Tongue (tissue), 1 donor: ENCODE measurements at regions not wholly inside any gene's neighbourhood (a gene's known extent, or its start where the extent isn't known, plus 50 kb on each side); places are given as distances from the start of the nearest gene placed in this dataset.
"Not testable (repeated sequence)": the region's sequence is repeated elsewhere in the genome, so short reads cannot be mapped to it uniquely, and the experiment has no call there.

ENCODE experiments used
- DNase-seq: peaks from one replicate; pipeline ENCODE4 v3.0.0-alpha.2; 2015

DNA sequence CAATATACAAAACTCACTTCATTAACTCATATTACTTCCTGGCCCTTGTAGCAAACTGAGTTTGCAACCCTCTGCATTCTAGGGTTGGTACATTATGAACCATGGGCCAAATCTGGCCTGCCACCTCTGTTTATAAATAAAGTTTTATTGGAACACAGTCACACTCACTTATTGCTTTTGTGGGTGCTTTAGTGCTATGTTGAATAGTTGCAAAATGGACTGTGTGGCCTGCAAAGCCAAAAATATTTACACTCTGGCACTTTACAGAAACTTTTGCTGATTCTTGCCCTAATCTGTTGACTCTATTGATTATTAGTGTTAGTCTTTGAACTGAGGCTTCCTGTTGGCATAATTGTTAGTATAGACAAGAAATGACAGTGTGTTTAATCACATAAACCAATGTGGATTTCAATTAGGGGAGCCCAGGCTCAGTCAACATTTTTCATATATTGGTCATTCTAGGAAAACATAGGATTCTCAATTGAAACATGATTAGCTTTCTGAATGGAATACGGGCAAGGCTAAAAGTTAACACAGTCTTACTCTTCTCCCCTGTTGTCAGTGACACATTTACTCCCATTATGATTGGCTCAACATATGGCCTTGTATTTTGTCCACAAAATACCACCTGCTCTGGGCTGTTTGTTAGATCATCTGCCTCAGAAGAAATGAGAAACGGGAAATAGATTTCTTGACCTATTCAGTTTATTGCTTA, 241.9 kb upstream of the ZFP64 start:
- no peak for DNase-seq

DNA sequence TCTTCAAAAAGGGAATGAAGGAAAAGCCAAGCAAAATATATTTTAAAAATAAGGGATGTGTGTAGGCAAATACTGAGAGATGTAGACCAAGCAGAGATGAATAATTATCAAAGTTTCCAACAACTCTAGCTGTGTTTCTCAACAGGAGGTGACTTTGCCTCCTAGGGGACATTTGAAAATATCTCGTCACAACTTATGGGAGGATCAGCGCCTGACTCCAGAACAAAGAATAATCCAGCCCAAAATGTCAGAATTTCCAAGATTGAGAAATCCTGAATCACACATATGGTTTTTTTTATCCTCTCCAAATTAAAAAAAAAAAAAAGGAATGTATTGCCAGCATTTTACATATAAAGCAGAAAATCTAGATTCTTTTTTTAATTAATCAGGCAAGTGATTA, 241.2 kb upstream of the ZFP64 start:
- no peak for DNase-seq

DNA sequence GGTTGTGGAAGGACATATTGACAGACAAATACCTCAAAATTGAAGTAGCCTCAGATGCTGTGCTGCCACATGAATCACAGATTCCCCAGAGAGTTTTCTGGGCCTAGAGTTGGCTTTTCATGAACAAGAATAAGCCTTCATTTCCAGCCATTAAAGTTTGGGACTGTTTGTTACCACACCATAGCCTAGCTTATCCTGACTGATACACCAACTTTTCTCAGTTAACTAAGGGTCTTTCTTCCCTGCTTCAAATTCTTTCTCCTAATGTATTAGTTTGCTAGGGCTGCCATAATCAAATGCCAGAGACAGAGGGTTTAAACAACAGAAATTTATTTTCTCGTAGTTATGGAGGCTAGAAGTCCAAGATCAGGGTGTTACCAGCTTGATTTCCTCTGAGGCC, 237.4 kb upstream of the ZFP64 start:
- DNase-seq: no peak

GRCh38 chr20:52427960-52428359, 236.4 kb upstream of the ZFP64 start:
- no peak for DNase-seq

- no peak for DNase-seq
These were observed 235.3 kb upstream of the ZFP64 start for GRCh38 chr20:52426856-52427255.

DNA sequence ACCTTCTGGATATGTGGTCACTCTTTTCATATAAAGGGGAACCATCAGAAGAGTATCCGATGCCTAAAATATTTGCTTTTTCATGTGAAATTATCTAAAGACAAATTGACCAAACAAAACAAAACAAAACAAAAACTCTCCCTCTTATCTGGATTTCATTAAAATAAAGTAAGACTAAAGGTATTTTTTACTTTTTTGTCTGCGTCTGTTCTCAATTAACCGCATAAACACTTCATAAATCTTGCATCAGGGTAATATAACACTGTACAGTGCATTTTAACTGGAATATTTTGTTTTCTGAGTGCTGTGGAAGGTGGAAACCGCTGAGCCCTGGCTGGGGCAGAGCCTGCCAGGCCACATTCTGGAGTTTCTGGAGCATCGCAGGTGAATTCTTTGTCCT, 234.1 kb upstream of the ZFP64 start:
- DNase-seq: no peak

- no peak for DNase-seq
These were observed 233.7 kb upstream of the ZFP64 start for GRCh38 chr20:52425253-52425652.

DNA sequence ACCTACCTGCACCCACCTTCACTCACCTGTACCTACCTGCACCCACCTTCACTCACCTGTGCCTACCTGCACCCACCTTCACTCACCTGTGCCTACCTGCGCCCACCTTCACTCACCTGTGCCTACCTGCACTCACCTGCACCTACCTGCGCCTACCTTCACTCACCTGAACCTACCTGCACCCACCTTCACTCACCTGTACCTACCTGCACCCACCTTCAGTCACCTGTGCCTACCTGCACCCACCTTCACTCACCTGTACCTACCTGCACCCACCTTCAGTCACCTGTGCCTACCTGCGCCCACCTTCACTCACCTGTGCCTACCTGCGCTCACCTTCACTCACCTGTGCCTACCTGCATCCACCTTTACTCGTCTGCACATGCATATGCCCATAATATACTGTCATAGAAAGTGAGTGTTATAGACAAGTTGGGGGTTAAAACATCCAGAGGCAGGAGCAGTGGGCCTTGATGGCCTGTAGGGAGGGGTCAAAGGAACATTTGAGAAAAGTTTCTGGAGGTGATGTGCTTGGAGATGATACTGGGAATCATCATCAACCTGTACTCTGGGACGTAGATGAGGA, 232.9 kb upstream of the ZFP64 start:
- DNase-seq: not testable (repeated sequence)

DNA sequence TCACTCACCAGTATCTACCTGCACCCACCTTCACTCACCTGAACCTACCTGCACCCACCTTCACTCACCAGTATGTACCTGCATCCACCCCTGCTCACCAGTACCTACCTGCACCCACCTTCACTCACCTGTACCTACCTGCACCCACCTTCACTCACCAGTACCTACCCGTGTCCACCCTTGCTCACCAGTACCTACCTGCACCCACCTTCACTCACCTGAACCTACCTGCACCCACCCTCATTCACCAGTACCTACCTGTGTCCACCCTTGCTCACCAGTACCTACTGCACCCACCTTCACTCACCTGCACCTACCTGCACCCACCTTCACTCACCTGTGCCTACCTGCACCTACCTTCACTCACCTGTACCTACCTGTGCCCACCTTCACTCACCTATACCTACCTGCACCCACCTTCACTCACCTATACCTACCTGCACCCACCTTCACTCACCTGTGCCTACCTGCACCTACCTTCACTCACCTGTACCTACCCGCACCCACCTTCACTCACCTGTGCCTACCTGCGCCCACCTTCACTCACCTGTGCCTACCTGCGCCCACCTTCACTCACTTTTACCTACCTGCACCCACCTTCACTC, 232.1 kb upstream of the ZFP64 start:
- not testable (repeated sequence) for DNase-seq

GRCh38 chr20:52422574-52423336, 231.2 kb upstream of the ZFP64 start:
- DNase-seq: no peak

DNA sequence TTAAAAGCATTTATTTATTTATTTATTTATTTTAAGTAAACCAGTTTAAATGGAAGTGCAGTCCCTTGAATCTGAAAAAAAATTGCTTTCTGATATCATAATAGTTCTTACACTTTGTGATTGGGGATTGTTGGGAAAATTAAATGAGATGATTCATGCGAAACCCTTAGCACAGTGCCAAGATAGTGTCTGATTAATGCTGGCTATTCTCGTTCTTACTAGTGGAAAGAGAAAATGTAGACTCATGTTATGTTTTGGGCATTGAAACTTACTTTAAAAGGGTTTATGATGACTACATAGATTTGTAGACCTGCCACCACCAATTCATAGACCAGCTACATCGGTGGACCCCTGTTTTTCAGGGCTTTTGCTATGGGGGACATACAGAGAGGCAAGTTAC, 229.2 kb upstream of the ZFP64 start:
- DNase-seq: no peak

DNA sequence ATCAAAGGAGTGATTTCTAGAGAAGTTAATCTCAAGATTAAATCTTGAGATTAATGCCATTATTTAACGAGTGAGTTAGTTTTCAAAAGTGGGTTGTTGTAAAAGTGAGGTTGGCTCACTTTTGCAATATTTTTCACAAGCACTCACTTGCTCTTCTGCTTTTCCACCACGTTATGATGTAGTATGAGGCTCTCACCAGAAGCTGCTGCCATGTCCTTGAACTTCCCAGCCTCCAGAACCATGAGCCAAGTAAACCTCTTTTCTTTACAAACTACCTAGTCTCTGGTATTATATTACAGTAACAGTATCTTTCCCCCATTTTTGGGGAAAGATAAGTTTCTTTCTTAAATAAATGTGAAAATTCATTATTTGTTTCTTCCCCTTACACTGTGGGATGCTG, 227.6 kb upstream of the ZFP64 start:
- no peak for DNase-seq

GRCh38 chr20:52416953-52417352, 225.4 kb upstream of the ZFP64 start:
- DNase-seq: no peak

DNA sequence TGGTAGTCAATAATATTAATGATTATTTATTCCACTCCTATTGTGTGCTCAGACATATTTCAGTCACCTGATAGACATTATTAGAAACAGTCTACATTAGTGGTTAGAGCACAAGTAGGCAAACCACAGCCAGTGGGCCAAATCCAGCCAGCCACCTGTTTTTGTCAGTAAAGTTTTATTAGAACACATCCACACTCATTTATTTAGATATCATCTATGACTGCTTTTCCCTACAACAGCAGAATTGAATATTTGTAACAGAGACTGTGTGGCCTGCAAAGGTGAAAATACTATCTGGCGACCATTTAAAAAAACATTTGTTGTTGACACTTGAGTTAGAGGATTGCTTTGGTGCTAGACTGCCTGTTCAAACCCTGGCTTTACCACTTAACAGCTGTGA, 220.0 kb upstream of the ZFP64 start:
- no peak for DNase-seq

DNA sequence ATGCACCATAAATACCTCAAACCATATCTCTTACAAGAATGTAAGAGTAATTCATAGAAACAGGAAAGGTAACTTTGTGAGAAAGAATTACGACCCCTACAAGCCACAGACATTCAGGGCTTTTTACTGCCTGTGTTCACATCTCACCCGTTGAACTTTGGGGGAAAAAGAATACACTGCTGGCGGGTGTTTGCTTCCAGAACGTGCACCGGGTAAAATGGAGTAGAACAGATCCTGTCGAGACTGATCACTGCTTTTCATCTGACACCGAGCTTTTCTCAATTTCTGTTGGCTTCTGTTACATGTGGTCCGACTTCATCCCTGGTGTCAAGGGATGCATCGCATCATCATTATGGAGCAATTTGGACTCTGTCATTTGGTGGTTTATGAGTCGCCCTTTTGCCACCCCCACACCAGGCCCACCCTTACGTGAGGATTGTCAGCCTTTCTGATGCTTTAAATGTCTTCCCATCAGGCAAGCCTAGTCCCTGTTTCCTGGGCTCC, 219.2 kb upstream of the ZFP64 start:
- no peak for DNase-seq

DNA sequence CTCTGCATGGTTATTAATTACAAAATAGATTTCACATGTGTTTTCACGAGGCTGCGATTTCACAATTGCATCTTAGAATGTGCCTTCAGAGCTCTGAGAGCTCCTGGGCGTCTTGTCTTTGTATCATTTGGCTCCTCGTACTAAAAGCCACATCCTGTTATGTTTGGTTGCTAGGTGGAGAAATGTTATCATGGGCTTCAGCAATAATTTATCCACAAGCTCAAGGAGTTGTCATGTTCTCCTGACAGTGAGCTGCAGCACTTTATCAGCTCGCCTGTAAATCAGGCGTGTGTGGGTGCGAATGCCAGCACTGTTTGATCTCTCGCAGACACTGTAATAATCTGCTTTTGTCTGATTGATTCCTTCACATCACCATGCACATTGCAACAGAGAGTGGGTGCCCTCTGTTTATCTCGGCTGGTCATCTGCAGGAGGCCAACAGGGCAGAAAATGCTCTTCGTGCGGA, 218.6 kb upstream of the ZFP64 start:
- DNase-seq: peak; percentile 23

- DNase-seq: no peak
These were observed 214.4 kb upstream of the ZFP64 start for GRCh38 chr20:52405986-52406385.

DNA sequence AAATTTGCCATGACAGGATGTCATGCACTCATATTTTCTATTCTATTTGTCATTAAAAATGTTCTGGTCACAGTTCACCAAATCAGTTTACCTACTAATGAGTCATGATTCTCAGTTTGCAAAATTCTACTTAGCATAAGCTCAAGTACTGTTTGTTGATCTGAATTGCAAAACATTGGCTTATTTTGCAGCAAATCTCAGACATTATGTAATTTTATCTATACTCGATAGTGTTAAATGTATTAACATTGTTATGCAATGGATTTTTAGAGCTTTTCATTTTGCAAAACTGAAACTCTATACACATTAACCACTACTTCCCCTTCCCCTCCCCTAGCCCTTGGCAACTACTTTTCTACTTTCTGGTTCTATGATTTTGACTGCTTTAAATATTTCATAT, 213.8 kb upstream of the ZFP64 start:
- no peak for DNase-seq

GRCh38 chr20:52404671-52405070, 213.1 kb upstream of the ZFP64 start:
- DNase-seq: no peak

- DNase-seq: no peak
These were observed 211.4 kb upstream of the ZFP64 start for GRCh38 chr20:52402950-52403349.

DNA sequence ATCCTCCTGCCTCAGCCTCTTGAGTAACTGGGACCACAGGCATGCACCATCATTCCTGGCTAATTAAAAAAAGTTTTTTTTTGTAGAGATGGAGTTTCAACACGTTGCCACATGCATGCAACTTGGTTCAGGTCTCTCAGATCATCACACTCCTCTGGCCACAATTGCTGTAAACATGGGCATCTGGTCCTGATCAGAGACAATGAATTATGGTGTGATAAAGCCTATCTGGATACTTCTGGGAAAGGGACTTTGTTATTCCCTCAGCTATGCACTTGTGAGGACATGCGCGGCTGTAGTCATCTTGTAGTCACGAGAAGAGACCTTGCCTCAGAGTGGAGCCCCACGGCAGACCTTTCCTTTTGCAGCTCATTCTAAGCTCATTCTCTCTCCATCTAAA, 210.9 kb upstream of the ZFP64 start:
- no peak for DNase-seq

GRCh38 chr20:52401431-52401830, 209.9 kb upstream of the ZFP64 start:
- no peak for DNase-seq

GRCh38 chr20:52399352-52399751, 207.8 kb upstream of the ZFP64 start:
- DNase-seq: no peak
